CD14-positive monocyte (primary cell): ENCODE measurements at regions not wholly inside any gene's neighbourhood (a gene's known extent, or its start where the extent isn't known, plus 50 kb on each side); places are given as distances from the start of the nearest gene placed in this dataset.

ENCODE experiments used
- DNase-seq, 3 donors: peaks; one replicate each; pipeline ENCODE4 v3.0.0-alpha.2; 2011 to 2022
- H2AFZ ChIP-seq: 2 replicates; pipeline ENCODE4 v1.6.0; 2012; ENCODE audit warnings: mild to moderate bottlenecking, low read depth, low read length, inconsistent platforms; ENCODE audit not compliant: insufficient read depth, poor library complexity, severe bottlenecking
- H3K27ac ChIP-seq, 2 donors: 1 replicate in 1 of 2; 2 replicates in 1 of 2; pipeline ENCODE4 v1.5.1; 2012 to 2013; ENCODE audit warnings: low read length in 2 of 2, control low read depth in 1 of 2, inconsistent platforms in 1 of 2, low read depth in 1 of 2, mild to moderate bottlenecking in 1 of 2
- H3K27me3 ChIP-seq, 2 donors: one replicate each; pipeline versions ENCODE4 v1.6.0 to v1.6.1; 2011 to 2013; ENCODE audit warnings: low read length in 2 of 2; ENCODE audit not compliant: control insufficient read depth in 2 of 2, insufficient read depth in 2 of 2
- H3K36me3 ChIP-seq, 2 donors: replicated peaks in 1 of 2; 1 replicate in 1 of 2; 2 replicates in 1 of 2; pipeline versions ENCODE4 v1.5.1 to v1.6.1; 2012 to 2013; ENCODE audit warnings: low read length in 2 of 2, control low read depth in 1 of 2, inconsistent platforms in 1 of 2, mild to moderate bottlenecking in 1 of 2; ENCODE audit not compliant: insufficient read depth in 2 of 2, control insufficient read depth in 1 of 2
- H3K4me1 ChIP-seq, 2 donors: 1 replicate in 1 of 2; 2 replicates in 1 of 2; pipeline versions ENCODE4 v1.5.1 to v1.6.1; 2012 to 2013; ENCODE audit warnings: low read length in 2 of 2, control low read depth in 1 of 2, inconsistent platforms in 1 of 2, mild to moderate bottlenecking in 1 of 2, moderate library complexity in 1 of 2; ENCODE audit not compliant: insufficient read depth in 2 of 2, control insufficient read depth in 1 of 2
- H3K4me2 ChIP-seq: replicated peaks from 2 replicates; pipeline ENCODE3; 2012; ENCODE audit warnings: low read length, moderate library complexity, mild to moderate bottlenecking; ENCODE audit not compliant: poor library complexity, severe bottlenecking; ENCODE audit errors: extremely low read depth
- H3K4me3 ChIP-seq, 3 experiments: fragments of 200-600 bp in 1 of 3; sonication (generic) in 1 of 3; replicated peaks in 1 of 3; 1 replicate in 2 of 3; 2 replicates in 1 of 3; pipeline ENCODE4 v1.5.1; 2011 to 2013; ENCODE audit warnings: low read length in 3 of 3, mild to moderate bottlenecking in 3 of 3, control low read depth in 2 of 3, low read depth in 2 of 3, inconsistent platforms in 1 of 3, moderate library complexity in 1 of 3
- H3K79me2 ChIP-seq: 2 replicates; pipeline ENCODE4 v1.6.0; 2012; ENCODE audit warnings: mild to moderate bottlenecking, control low read depth, inconsistent platforms, low read length, moderate library complexity; ENCODE audit not compliant: insufficient read depth
- H3K9ac ChIP-seq: 2 replicates; pipeline ENCODE4 v1.6.0; 2017; ENCODE audit warnings: low read length, mild to moderate bottlenecking; ENCODE audit not compliant: insufficient read depth, poor library complexity, severe bottlenecking
- H3K9me3 ChIP-seq, 2 donors: replicated peaks in 1 of 2; 1 replicate in 1 of 2; 2 replicates in 1 of 2; pipeline versions ENCODE4 v1.5.1 to v1.6.1; 2012 to 2013; ENCODE audit warnings: low read length in 2 of 2, control low read depth in 1 of 2; ENCODE audit not compliant: control insufficient read depth in 1 of 2, insufficient read depth in 1 of 2
- H4K20me1 ChIP-seq: 2 replicates; pipeline ENCODE4 v1.6.0; 2012; ENCODE audit warnings: mild to moderate bottlenecking, low read length, control low read depth, moderate library complexity; ENCODE audit not compliant: insufficient read depth
- H3K27ac Mint-ChIP-seq, 7 donors: one replicate each; pipeline ENCODE4 v1.8.0; 2020; ENCODE audit warnings: mild to moderate bottlenecking in 7 of 7, mixed read lengths in 7 of 7, moderate library complexity in 6 of 7, inconsistent platforms in 2 of 7
- H3K27me3 Mint-ChIP-seq, 3 donors: one replicate each; pipeline ENCODE4 v1.8.0; 2021 to 2022; ENCODE audit warnings: low read depth in 3 of 3, mild to moderate bottlenecking in 3 of 3, mixed read lengths in 3 of 3, moderate library complexity in 3 of 3, inconsistent platforms in 1 of 3
- H3K36me3 Mint-ChIP-seq, 2 donors: one replicate each; pipeline ENCODE4 v1.8.0; 2020; ENCODE audit warnings: mixed read lengths in 2 of 2, inconsistent platforms in 1 of 2, mild to moderate bottlenecking in 1 of 2
- H3K4me1 Mint-ChIP-seq: one replicate; pipeline ENCODE4 v1.8.0; 2020; ENCODE audit warnings: mild to moderate bottlenecking, mixed read lengths
- H3K4me3 Mint-ChIP-seq, 2 donors: one replicate each; pipeline ENCODE4 v1.8.0; 2020; ENCODE audit warnings: mild to moderate bottlenecking in 2 of 2, mixed read lengths in 2 of 2, moderate library complexity in 1 of 2
- H3K9me3 Mint-ChIP-seq, 7 donors: one replicate each; pipeline ENCODE4 v1.8.0; 2020 to 2022; ENCODE audit warnings: mixed read lengths in 7 of 7, mild to moderate bottlenecking in 6 of 7, moderate library complexity in 6 of 7, inconsistent platforms in 2 of 7
- WGBS: methylation state at CpG from one replicate; pipeline ENCODE4 v1.1.5; 2013; ENCODE audit warnings: missing lambda C conversion rate; ENCODE audit not compliant: insufficient coverage; 5-methylcytosine and 5-hydroxymethylcytosine counted together
- intact Hi-C, 2 donors: fragments of 100-400 bp; cut with micrococcal nuclease; formaldehyde crosslinking; loops; one replicate each; pipeline versions ENCODE4 v1.15.0 to v1.15.1; 2023
- TF ChIP-seq, protein P1 (sequence below): fragments of 200-600 bp; IDR thresholded peaks from one replicate; pipeline ENCODE4 v1.8.0; 2022; ENCODE audit warnings: antibody characterized with exemption, mild to moderate bottlenecking

DNA sequence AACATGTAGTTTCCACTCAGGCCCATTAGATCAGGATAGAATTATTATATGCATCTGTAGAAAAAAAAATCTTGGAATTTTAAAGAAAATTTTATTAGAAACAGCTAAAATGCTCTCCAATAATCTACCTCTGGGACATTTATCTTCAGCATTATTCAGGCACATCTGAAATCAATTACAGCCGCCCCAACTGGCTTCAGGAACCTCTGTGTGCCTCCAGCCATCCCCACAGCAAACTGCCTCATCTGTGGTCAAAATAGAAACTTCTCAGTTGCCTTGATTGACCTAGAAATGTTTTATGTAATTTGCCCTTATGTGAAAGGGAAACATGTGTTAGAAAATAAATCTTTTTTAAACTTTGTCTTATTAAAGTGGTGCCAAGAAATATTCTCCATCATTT is 120.1 kb upstream of the LPAR1 start:
- intact Hi-C loops = no loop called here
- no peak overlapping the region for H3K4me3 ChIP-seq
- H3K36me3 ChIP-seq = no peaks in the 10 kb centered on the region
- no peaks in the 10 kb centered on the region for H3K9me3 ChIP-seq
- Mint-ChIP-seq H3K4me3 (no peak overlapping the region), H3K36me3 (no peaks in the 10 kb centered on the region), H3K27me3 (peaks cover 0 to 5% (median 0%) of the 10 kb centered on the region in 3 donors), H3K4me1 (peaks cover 10% of the 10 kb centered on the region), H3K27ac (no peak overlapping the region), H3K9me3 (peaks cover 0 to 2% (median 0%) of the 10 kb centered on the region in 7 donors)
- no peak overlapping the region for H3K4me2 ChIP-seq
- WGBS = no CpG with 5 or more reads among the region's 1 CpG
- H3K27ac ChIP-seq = no peak overlapping the region
- no peaks in the 10 kb centered on the region for H3K27me3 ChIP-seq
- H3K9ac ChIP-seq = no peak overlapping the region
- no peaks in the 10 kb centered on the region for H3K79me2 ChIP-seq
- H3K4me1 ChIP-seq = peaks cover 11 to 17% of the 10 kb centered on the region in 2 donors
- no peak overlapping the region for H2AFZ ChIP-seq
- no peaks in the 10 kb centered on the region for H4K20me1 ChIP-seq
- TF ChIP-seq, protein P1, sequence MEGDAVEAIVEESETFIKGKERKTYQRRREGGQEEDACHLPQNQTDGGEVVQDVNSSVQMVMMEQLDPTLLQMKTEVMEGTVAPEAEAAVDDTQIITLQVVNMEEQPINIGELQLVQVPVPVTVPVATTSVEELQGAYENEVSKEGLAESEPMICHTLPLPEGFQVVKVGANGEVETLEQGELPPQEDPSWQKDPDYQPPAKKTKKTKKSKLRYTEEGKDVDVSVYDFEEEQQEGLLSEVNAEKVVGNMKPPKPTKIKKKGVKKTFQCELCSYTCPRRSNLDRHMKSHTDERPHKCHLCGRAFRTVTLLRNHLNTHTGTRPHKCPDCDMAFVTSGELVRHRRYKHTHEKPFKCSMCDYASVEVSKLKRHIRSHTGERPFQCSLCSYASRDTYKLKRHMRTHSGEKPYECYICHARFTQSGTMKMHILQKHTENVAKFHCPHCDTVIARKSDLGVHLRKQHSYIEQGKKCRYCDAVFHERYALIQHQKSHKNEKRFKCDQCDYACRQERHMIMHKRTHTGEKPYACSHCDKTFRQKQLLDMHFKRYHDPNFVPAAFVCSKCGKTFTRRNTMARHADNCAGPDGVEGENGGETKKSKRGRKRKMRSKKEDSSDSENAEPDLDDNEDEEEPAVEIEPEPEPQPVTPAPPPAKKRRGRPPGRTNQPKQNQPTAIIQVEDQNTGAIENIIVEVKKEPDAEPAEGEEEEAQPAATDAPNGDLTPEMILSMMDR = no peak
- no peak for DNase-seq

DNA sequence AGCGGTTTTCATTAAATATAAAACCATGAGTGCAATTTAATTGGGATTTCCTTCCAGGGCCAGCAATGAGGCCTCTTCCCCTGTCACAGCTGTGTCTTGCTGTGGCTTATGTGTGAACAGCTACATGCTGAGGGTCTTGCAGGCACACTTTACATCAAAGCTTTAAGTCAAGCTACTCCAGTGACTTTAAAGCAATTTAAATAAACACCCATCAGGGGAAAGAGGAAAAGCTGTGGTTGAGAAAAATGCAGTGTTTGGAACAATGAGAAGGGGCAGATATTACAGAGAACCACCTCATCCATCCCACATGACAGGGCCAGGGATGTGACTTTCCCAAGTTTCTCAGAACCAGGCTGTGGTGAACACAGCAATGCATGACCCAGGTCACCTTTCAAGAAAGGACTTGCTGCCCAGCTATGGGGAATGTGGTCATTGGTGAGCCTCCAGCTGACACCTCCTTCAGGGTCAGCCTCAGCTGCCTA is 115.9 kb upstream of the LPAR1 start:
- H3K9ac ChIP-seq = no peak overlapping the region
- H3K79me2 ChIP-seq = no peaks in the 10 kb centered on the region
- H2AFZ ChIP-seq = no peak overlapping the region
- no peaks in the 10 kb centered on the region for H3K36me3 Mint-ChIP-seq
- no peak overlapping the region for H3K27ac Mint-ChIP-seq
- H3K4me2 ChIP-seq = no peak overlapping the region
- no peak overlapping the region for H3K4me3 Mint-ChIP-seq
- H3K4me3 ChIP-seq = no peak overlapping the region
- no peak for DNase-seq
- H3K9me3 ChIP-seq = no peaks in the 10 kb centered on the region
- peaks cover 6 to 17% of the 10 kb centered on the region in 2 donors for H3K4me1 ChIP-seq
- WGBS = no CpG with 5 or more reads among the region's 1 CpG
- intact Hi-C loops = no loop called here
- peaks cover 13% of the 10 kb centered on the region for H3K4me1 Mint-ChIP-seq
- no peaks in the 10 kb centered on the region for H3K36me3 ChIP-seq
- H4K20me1 ChIP-seq = no peaks in the 10 kb centered on the region
- H3K27me3 ChIP-seq = no peaks in the 10 kb centered on the region
- TF ChIP-seq, protein P1 = no peak
- H3K9me3 Mint-ChIP-seq = no peaks in the 10 kb centered on the region
- H3K27ac ChIP-seq = no peak overlapping the region
- H3K27me3 Mint-ChIP-seq = peaks cover 0 to 3% (median 0%) of the 10 kb centered on the region in 3 donors
